ENCODE measurements at regions not wholly inside any gene's neighbourhood (a gene's known extent, or its start where the extent isn't known, plus 50 kb on each side); places are given as distances from the start of the nearest gene placed in this dataset.

DNA sequence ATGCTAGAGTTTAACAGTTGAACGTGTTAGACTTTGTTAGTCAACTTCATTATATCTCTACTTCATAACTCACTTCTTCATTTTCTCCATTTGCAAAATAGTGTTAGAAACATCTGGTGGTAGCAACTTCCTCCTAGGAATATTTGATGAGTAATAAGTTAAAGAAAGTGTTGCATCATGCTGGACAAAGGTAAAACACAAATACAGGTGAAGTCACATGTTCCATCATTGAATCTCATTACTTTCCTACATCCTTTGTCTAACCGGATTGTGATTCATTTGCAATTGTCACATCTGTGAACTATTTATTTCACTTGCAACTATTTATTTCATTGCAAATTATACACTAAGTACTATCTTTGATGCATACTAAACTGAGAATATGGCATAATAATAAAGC, 186.5 kb downstream of the TUSC7 start:
- no peak for TF ChIP-seq POLR2AphosphoS5 (IDR thresholded peaks at IDR 0.05)
- TF ChIP-seq, protein P1, sequence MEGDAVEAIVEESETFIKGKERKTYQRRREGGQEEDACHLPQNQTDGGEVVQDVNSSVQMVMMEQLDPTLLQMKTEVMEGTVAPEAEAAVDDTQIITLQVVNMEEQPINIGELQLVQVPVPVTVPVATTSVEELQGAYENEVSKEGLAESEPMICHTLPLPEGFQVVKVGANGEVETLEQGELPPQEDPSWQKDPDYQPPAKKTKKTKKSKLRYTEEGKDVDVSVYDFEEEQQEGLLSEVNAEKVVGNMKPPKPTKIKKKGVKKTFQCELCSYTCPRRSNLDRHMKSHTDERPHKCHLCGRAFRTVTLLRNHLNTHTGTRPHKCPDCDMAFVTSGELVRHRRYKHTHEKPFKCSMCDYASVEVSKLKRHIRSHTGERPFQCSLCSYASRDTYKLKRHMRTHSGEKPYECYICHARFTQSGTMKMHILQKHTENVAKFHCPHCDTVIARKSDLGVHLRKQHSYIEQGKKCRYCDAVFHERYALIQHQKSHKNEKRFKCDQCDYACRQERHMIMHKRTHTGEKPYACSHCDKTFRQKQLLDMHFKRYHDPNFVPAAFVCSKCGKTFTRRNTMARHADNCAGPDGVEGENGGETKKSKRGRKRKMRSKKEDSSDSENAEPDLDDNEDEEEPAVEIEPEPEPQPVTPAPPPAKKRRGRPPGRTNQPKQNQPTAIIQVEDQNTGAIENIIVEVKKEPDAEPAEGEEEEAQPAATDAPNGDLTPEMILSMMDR (IDR thresholded peaks at IDR 0.05): no peak

All from prostate gland (tissue), 2 donors.